ENCODE measurements at regions not wholly inside any gene's neighbourhood (a gene's known extent, or its start where the extent isn't known, plus 50 kb on each side); places are given as distances from the start of the nearest gene placed in this dataset.

DNA sequence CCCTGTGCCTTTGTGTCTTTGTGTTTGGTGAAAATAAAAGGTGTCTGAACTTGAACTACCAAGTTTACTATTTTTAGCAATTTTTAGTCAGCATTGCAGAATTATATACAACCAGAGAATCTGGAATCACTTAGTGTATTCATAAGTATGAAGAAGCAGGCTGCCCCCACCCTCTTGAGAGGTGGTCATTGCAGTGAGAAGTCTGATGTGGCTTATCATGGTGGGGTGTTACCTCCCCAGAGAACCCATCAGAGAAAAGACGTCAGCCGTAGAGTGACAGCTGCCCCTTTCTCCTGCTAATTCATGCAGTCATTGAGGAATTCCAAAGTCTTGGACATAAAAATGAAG lies 66.0 kb downstream of the BOLA3 start:
- TF ChIP-seq, protein P1, sequence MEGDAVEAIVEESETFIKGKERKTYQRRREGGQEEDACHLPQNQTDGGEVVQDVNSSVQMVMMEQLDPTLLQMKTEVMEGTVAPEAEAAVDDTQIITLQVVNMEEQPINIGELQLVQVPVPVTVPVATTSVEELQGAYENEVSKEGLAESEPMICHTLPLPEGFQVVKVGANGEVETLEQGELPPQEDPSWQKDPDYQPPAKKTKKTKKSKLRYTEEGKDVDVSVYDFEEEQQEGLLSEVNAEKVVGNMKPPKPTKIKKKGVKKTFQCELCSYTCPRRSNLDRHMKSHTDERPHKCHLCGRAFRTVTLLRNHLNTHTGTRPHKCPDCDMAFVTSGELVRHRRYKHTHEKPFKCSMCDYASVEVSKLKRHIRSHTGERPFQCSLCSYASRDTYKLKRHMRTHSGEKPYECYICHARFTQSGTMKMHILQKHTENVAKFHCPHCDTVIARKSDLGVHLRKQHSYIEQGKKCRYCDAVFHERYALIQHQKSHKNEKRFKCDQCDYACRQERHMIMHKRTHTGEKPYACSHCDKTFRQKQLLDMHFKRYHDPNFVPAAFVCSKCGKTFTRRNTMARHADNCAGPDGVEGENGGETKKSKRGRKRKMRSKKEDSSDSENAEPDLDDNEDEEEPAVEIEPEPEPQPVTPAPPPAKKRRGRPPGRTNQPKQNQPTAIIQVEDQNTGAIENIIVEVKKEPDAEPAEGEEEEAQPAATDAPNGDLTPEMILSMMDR (IDR thresholded peaks at IDR 0.05; ENCODE audit: low read depth, low read length, missing input control), result no peak
- TF ChIP-seq EGR1 (IDR thresholded peaks at IDR 0.05; ENCODE audit: low read depth in 2 of 2) (no peak), HNF4A (conservative IDR thresholded peaks at IDR 0.05) (no peak)

All from liver (tissue), 3 donors.